ENCODE measurements at regions not wholly inside any gene's neighbourhood (a gene's known extent, or its start where the extent isn't known, plus 50 kb on each side); places are given as distances from the start of the nearest gene placed in this dataset.

DNA sequence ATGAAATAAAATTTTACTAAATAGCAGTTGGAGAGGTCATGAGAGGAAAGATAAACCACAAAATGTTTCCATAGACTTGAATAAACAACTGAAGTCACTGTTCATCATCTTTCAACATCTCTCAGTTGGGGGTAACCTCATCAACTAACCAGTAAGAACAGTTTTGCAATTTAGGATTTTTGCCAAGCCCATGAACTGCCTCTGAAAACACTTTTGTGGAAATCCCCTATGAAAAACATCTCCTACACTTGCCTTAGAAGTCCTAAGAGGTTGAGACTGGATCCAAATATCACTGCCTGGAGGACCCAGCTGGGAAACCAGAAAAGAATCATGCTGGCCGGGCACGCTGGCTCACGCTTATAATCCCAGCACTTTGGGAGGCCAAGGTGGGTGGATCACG is 273.1 kb downstream of the C12orf50 start:
- Mint-ChIP-seq H3K9me3 (no peaks in the 10 kb centered on the region), H3K4me1 (no peaks in the 10 kb centered on the region), H3K36me3 (ENCODE audit: low read depth) (no peaks in the 10 kb centered on the region), H3K27me3 (no peaks in the 10 kb centered on the region), H3K4me3 (no peak overlapping the region), H3K27ac (no peak overlapping the region)
- intact Hi-C loops (cut with micrococcal nuclease), result no loop called here
- no peak for DNase-seq

DNA sequence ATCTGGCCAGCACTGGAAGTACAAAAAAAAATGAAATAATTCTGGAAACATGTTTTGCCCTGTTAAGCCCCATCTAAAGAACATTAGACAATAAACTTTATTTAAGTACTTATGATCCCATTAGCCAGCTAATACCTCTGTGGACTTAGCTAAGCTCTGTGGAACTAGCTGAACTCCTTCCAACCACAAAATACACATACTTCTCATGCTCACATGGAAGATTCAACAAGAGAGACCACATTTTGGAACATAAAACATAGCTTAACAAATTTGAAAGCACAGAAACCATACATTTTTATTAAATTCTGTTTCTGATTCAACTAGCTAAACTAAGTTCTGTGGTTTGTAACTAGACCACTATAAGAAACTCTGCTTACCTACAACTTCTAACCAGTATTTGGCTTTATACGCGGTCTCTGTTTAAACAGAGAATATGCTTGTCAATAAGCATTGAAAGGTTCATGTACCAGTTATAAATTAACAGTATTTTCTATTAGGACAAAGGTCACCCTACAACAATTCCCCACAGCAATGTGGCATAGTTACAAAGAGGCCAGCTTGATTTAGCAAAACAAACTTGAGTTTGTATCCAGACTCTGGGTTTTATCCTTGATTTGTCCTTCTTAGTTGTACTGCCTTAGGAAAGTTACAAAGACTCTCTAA is 300.1 kb downstream of the C12orf50 start:
- Mint-ChIP-seq H3K27ac (no peak overlapping the region), H3K27me3 (no peaks in the 10 kb centered on the region), H3K4me1 (no peaks in the 10 kb centered on the region), H3K36me3 (ENCODE audit: low read depth) (no peaks in the 10 kb centered on the region), H3K9me3 (no peaks in the 10 kb centered on the region), H3K4me3 (no peak overlapping the region)
- intact Hi-C loops (cut with micrococcal nuclease), result no loop called here
- no peak for DNase-seq

DNA sequence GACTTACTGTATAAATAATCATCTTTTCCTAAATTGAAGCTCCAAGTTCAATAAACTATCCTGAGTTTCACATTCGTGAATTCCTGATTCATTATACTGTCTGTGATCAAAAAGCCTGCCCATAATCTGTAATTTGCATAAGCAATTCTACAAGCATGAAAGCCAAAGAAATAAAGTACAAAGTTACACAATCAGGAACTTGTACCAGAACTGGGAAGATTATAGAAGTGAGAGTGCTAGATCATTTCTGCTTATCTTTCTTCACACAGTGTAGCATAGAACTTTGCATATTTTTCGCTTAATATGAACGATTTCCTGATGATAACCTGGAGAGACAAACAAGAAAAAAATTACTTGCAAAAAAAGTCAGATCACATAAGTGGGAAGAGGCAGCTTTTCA is 308.2 kb downstream of the C12orf50 start:
- Mint-ChIP-seq H3K27ac (no peak overlapping the region), H3K4me1 (no peaks in the 10 kb centered on the region), H3K27me3 (no peaks in the 10 kb centered on the region), H3K4me3 (no peak overlapping the region), H3K36me3 (ENCODE audit: low read depth) (no peaks in the 10 kb centered on the region), H3K9me3 (no peaks in the 10 kb centered on the region)
- DNase-seq, result no peak
- intact Hi-C loops (cut with micrococcal nuclease), result no loop called here

DNA sequence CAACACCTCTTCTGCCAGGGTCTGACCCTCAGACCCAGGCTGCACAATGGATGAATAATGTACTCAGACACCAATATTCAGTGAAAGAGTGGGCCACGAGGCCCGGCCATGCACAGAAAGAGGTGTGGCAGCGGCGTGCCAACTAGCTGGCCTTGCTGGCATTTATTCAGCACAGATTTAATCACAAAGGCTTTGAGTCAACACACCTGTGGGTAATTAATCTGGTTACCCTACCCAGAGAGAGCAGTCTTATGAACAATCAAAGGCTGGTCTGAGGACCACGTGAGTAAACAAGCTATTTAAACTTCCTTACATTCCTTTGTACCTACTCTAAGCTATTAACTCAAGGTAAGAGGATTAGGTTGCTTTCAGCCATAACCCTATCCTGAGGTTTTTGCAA is 324.8 kb downstream of the C12orf50 start:
- DNase-seq, result no peak
- H3K27me3 Mint-ChIP-seq, result no peaks in the 10 kb centered on the region
- H3K36me3 Mint-ChIP-seq (ENCODE audit: low read depth), result no peaks in the 10 kb centered on the region
- intact Hi-C loops (cut with micrococcal nuclease), result no loop called here
- no peak overlapping the region for H3K27ac Mint-ChIP-seq
- H3K9me3 Mint-ChIP-seq, result peaks cover 7% of the 10 kb centered on the region
- no peak overlapping the region for H3K4me3 Mint-ChIP-seq
- H3K4me1 Mint-ChIP-seq, result no peaks in the 10 kb centered on the region

DNA sequence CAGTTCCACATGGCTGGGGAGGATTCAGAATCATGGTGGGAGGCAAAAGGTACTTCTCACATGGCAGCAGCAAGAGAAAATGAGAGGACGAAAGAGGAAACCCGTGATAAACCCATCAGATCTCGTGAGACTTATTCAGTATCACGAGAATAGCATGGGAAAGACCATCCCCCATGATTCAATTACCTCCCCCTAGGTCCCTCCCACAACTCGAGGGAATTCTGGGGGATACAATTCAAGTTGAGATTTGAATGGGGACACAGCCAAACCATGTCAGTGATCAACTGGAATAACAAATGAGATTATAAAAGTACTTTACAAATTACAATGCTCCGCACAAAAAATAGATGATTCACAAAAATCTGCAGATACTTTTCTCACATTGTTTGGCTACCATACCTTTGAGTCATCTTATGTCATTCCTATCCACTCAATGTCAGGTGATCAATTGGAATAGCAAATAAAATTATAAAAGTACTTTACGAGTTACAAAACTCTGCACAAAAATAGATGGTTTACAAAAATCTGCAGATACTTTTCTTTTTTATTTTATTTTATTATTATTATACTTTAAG is 338.9 kb downstream of the C12orf50 start:
- intact Hi-C loops (cut with micrococcal nuclease), result no loop called here
- no peak overlapping the region for H3K27ac Mint-ChIP-seq
- H3K4me3 Mint-ChIP-seq, result no peak overlapping the region
- no peaks in the 10 kb centered on the region for H3K9me3 Mint-ChIP-seq
- no peaks in the 10 kb centered on the region for H3K36me3 Mint-ChIP-seq (ENCODE audit: low read depth)
- H3K27me3 Mint-ChIP-seq, result no peaks in the 10 kb centered on the region
- no peak for DNase-seq
- no peaks in the 10 kb centered on the region for H3K4me1 Mint-ChIP-seq

DNA sequence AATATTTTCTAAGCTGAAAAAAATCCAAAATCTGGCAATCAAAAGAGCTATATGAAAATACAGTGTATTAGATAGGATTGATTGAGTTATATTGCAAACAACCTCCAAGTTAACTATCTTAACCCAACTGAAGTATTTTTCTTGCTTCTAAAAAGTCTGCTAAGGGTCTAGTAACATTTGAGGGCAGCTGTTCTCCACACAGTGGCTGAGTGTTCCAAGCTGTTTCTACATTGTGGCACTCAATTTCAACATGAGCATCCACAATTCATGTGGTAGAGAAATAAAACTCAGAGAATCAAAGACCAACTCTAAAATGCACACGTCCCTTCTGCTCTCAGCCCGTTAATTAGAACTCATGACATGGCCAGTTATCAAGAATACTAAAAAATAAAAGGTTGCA is 340.0 kb downstream of the C12orf50 start:
- Mint-ChIP-seq H3K4me3 (no peak overlapping the region), H3K4me1 (no peaks in the 10 kb centered on the region), H3K27me3 (no peaks in the 10 kb centered on the region), H3K27ac (no peak overlapping the region), H3K36me3 (ENCODE audit: low read depth) (no peaks in the 10 kb centered on the region), H3K9me3 (no peaks in the 10 kb centered on the region)
- intact Hi-C loops (cut with micrococcal nuclease), result no loop called here
- no peak for DNase-seq

DNA sequence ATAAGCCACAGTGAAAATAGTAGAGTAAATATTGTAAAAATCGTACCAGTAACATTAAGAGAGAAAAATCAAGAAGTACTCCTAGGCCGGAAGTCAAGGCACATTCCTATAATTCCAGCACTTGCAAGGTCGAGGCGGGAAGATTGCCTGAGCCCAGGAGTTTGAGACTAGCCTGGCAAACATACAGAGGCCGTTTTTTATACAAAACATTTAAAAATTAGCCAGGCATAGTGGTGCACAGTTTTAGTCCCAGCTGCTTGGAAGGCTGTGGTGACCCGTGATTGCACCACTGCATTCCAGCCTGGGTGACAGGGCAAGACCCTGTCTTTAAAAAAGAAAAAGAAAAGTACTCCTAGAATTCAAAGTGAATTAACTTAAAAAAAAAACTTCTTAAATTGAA is 341.8 kb downstream of the C12orf50 start:
- Mint-ChIP-seq H3K36me3 (ENCODE audit: low read depth) (no peaks in the 10 kb centered on the region), H3K4me3 (no peak overlapping the region), H3K27ac (no peak overlapping the region), H3K4me1 (no peaks in the 10 kb centered on the region), H3K9me3 (no peaks in the 10 kb centered on the region), H3K27me3 (no peaks in the 10 kb centered on the region)
- intact Hi-C loops (cut with micrococcal nuclease), result no loop called here
- DNase-seq, result no peak

DNA sequence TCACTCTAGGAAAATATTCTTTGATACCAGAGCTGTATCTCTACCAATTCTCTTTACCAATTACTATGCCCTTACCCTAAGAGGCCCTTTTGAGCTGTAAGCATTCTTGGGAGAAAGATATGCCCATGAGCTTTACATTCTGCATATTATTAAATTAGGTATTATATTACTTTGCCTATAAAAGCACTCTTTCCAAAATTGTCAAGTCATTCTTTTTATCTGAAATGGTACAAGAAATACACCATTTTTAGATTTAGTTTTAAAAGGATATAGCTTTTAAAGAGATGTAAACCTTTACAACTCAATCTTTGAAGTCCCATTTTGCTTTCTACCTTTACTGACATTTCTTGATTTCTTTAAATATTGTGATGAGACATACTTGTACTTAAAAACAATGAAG is 343.5 kb downstream of the C12orf50 start:
- no peak for DNase-seq
- Mint-ChIP-seq H3K27me3 (no peaks in the 10 kb centered on the region), H3K4me1 (no peaks in the 10 kb centered on the region), H3K36me3 (ENCODE audit: low read depth) (no peaks in the 10 kb centered on the region), H3K4me3 (no peak overlapping the region), H3K27ac (no peak overlapping the region), H3K9me3 (no peaks in the 10 kb centered on the region)
- intact Hi-C loops (cut with micrococcal nuclease), result no loop called here

DNA sequence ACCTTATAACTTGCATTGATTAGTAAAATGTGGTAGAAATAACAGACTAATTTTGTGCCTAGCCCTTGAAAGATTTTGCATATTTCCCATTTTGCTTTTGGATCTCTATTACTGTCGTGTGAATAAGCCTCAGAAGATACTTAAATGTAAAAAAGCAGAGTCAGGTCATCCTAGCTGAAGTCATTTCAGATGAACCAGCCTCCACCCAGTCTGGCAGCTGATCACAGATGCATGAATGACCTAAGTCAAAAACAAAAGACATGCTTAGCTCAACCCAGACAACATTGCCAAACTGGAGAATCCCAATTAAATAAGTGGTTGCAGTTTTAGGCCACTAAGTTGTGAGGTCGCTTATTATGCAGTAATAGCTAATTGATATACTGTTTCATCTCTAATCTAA is 349.9 kb downstream of the C12orf50 start:
- H3K27ac Mint-ChIP-seq, result no peak overlapping the region
- intact Hi-C loops (cut with micrococcal nuclease), result no loop called here
- no peaks in the 10 kb centered on the region for H3K4me1 Mint-ChIP-seq
- DNase-seq, result no peak
- no peaks in the 10 kb centered on the region for H3K9me3 Mint-ChIP-seq
- H3K4me3 Mint-ChIP-seq, result no peak overlapping the region
- H3K36me3 Mint-ChIP-seq (ENCODE audit: low read depth), result no peaks in the 10 kb centered on the region
- H3K27me3 Mint-ChIP-seq, result no peaks in the 10 kb centered on the region

DNA sequence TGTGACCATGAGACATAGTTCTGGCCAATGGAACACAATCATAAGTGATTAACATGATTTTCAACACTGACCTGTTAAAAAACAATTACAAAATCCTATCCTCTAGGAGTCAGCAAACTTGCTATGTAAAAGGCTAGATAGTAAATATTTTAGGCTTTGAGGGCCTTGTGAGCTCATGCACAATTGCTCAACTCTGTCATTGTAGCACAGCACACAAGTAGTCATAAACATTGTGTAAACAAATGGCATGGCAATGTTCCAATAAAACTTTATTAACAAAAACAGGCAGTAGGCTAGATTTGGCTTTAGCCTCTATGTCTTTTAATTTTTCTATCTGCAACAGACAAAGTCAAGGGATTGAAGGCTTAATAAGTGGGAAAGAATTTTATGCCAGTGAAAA is 350.7 kb downstream of the C12orf50 start:
- Mint-ChIP-seq H3K4me1 (no peaks in the 10 kb centered on the region), H3K27me3 (no peaks in the 10 kb centered on the region), H3K27ac (no peak overlapping the region), H3K9me3 (no peaks in the 10 kb centered on the region), H3K36me3 (ENCODE audit: low read depth) (no peaks in the 10 kb centered on the region), H3K4me3 (no peak overlapping the region)
- DNase-seq, result no peak
- intact Hi-C loops (cut with micrococcal nuclease), result no loop called here

DNA sequence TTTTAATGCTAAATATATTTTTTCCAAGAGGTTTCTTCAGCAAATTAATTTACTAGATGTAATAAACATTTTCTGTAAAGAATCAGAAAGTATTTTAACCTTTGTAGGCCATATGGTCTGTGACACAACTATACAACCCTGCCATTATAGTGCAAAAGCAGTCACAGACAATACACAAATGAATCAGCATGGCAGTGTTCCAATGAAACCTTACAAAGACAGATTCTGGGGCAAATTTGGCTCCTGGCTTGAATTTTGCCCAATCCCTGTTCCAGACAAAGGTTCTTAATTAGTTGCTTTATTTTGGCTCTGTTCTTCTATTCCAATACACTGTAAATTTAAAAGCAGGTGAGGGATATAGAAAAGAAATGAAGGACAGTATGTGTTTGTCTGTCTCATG is 352.5 kb downstream of the C12orf50 start:
- Mint-ChIP-seq H3K36me3 (ENCODE audit: low read depth) (no peaks in the 10 kb centered on the region), H3K27ac (no peak overlapping the region), H3K4me1 (no peaks in the 10 kb centered on the region), H3K27me3 (no peaks in the 10 kb centered on the region), H3K4me3 (no peak overlapping the region), H3K9me3 (no peaks in the 10 kb centered on the region)
- DNase-seq, result no peak
- intact Hi-C loops (cut with micrococcal nuclease), result no loop called here

DNA sequence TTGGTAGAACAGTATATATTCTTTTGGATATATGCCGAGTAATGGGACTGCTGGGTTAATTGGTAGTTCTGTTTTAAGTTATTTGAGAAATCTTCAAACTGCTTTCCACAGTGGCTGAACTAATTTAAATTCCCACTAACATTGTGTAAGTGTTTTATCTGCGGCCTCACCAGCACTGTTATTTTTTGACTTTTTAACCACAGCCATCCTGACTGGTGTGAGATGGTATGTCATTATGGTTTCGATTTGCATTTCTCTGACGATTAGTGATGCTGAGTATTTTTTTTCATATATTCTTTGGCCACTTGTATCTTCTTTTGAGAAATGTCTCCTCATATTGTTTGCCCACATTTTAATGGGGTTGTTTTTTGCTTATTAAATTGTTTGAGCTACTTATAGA is 357.4 kb downstream of the C12orf50 start:
- H3K4me3 Mint-ChIP-seq, result no peak overlapping the region
- no peaks in the 10 kb centered on the region for H3K27me3 Mint-ChIP-seq
- H3K9me3 Mint-ChIP-seq, result no peaks in the 10 kb centered on the region
- intact Hi-C loops (cut with micrococcal nuclease), result no loop called here
- H3K4me1 Mint-ChIP-seq, result no peaks in the 10 kb centered on the region
- DNase-seq, result no peak
- no peaks in the 10 kb centered on the region for H3K36me3 Mint-ChIP-seq (ENCODE audit: low read depth)
- H3K27ac Mint-ChIP-seq, result no peak overlapping the region

DNA sequence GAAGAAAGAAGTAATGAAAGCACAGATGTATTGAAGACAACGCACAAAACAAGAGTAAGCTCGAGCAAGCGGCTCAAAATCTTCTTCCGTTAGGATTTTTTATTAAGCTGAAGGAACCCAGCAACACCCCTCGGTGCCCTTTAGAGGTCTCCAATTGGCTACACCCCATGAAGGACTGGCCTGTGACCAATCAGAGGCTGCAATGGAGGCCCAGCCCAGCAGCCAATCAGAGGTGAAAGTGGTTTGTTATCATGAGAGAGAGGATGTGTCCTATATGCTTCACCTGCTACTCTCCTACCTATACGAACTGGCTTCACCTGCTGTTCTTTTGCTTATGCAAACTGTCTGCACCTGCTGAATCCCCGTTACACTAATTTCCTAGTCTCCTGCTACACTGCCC is 358.8 kb downstream of the C12orf50 start:
- no peak for DNase-seq
- H3K36me3 Mint-ChIP-seq (ENCODE audit: low read depth), result no peaks in the 10 kb centered on the region
- intact Hi-C loops (cut with micrococcal nuclease), result no loop called here
- H3K27ac Mint-ChIP-seq, result no peak overlapping the region
- H3K4me1 Mint-ChIP-seq, result no peaks in the 10 kb centered on the region
- no peaks in the 10 kb centered on the region for H3K27me3 Mint-ChIP-seq
- no peaks in the 10 kb centered on the region for H3K9me3 Mint-ChIP-seq
- no peak overlapping the region for H3K4me3 Mint-ChIP-seq

DNA sequence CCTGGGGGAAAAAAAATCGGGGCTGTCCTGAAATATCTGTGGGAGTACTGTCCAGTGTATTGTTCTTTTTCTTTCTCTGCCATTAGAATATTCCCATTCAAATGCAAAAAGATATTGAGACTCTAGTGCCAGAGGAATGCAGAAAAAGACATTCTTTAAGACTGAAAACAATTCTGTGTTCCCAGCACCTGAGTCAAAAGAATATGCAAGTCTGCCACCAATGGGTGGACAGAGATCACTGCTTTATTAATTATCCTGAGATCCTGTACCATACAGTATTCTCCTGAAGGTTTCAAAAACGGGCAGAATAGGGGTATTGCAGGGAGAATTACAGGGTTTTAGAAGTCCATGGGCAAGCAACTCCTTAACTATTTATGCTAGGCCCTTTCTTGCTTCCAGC is 361.8 kb downstream of the C12orf50 start:
- DNase-seq, result no peak
- Mint-ChIP-seq H3K4me3 (no peak overlapping the region), H3K27ac (no peak overlapping the region), H3K9me3 (no peaks in the 10 kb centered on the region), H3K36me3 (ENCODE audit: low read depth) (no peaks in the 10 kb centered on the region), H3K4me1 (no peaks in the 10 kb centered on the region), H3K27me3 (no peaks in the 10 kb centered on the region)
- intact Hi-C loops (cut with micrococcal nuclease), result no loop called here

DNA sequence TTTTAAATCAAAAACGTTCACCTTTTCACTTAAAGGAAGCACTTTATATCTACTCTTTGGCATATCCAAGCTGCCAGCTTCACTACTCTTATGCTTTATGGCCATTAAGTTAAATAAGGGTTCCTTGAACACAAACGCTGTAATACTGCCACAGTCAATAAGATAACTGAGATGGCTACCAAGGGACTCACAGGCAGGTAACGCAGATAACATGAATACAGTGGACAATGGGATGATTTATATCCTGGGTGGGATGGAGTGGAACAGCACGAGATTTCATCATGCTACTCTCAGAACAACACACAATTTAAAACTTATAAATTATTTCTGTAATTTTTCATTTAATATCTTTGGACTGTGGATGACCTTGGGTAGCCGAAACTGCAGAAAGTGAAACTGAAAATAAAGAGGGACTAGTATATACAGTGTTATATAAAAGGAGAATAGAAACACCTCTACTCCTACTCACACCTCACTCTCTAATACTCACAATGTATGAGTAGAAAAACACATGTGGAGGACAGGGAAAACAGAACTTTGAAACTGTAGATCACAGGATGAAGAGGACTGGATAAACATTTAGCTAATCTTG is 367.3 kb downstream of the C12orf50 start:
- Mint-ChIP-seq H3K36me3 (ENCODE audit: low read depth) (no peaks in the 10 kb centered on the region), H3K27ac (no peak overlapping the region), H3K9me3 (no peaks in the 10 kb centered on the region), H3K27me3 (no peaks in the 10 kb centered on the region), H3K4me3 (no peak overlapping the region), H3K4me1 (peaks cover 2% of the 10 kb centered on the region)
- DNase-seq, result no peak
- intact Hi-C loops (cut with micrococcal nuclease), result no loop called here
